ENCODE measurements at regions not wholly inside any gene's neighbourhood (a gene's known extent, or its start where the extent isn't known, plus 50 kb on each side); places are given as distances from the start of the nearest gene placed in this dataset.

DNA sequence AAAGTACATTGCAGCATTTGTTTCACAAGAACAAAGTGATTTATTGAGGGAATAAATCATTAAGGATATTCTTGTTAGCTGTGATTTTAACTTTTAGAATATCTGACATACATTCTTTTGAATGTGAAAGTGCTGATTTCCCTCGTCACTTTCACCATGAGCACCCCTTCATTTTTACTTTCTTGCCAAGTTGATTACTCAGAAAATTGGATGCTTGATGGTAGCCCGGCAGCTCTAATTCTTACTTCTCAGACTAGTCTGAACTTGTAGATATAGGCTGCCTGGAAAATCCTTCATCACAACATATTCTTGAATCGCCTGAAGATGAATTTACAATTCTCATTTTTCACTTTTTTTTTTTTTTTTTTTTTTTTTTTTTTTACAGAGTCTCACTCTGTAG, 147.1 kb upstream of the SMLR1 start:
- TF ChIP-seq TAF1 (IDR thresholded peaks at IDR 0.05; ENCODE audit: low read depth) = no peak
- no peak for TF ChIP-seq EZH2 (IDR thresholded peaks at IDR 0.05; ENCODE audit: borderline replicate concordance, insufficient read depth, low read length, poor library complexity, severe bottlenecking)
- TF ChIP-seq SMC3 (conservative IDR thresholded peaks at IDR 0.05; ENCODE audit: poor library complexity) = no peak
- TF ChIP-seq, protein P1, sequence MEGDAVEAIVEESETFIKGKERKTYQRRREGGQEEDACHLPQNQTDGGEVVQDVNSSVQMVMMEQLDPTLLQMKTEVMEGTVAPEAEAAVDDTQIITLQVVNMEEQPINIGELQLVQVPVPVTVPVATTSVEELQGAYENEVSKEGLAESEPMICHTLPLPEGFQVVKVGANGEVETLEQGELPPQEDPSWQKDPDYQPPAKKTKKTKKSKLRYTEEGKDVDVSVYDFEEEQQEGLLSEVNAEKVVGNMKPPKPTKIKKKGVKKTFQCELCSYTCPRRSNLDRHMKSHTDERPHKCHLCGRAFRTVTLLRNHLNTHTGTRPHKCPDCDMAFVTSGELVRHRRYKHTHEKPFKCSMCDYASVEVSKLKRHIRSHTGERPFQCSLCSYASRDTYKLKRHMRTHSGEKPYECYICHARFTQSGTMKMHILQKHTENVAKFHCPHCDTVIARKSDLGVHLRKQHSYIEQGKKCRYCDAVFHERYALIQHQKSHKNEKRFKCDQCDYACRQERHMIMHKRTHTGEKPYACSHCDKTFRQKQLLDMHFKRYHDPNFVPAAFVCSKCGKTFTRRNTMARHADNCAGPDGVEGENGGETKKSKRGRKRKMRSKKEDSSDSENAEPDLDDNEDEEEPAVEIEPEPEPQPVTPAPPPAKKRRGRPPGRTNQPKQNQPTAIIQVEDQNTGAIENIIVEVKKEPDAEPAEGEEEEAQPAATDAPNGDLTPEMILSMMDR (IDR thresholded peaks at IDR 0.05; ENCODE audit: poor library complexity, severe bottlenecking) = no peak
- TF ChIP-seq EP300 (conservative IDR thresholded peaks at IDR 0.05; ENCODE audit: poor library complexity, severe bottlenecking) = no peak
- no peak for TF ChIP-seq RAD21 (conservative IDR thresholded peaks at IDR 0.05)
- TF ChIP-seq, protein P2, sequence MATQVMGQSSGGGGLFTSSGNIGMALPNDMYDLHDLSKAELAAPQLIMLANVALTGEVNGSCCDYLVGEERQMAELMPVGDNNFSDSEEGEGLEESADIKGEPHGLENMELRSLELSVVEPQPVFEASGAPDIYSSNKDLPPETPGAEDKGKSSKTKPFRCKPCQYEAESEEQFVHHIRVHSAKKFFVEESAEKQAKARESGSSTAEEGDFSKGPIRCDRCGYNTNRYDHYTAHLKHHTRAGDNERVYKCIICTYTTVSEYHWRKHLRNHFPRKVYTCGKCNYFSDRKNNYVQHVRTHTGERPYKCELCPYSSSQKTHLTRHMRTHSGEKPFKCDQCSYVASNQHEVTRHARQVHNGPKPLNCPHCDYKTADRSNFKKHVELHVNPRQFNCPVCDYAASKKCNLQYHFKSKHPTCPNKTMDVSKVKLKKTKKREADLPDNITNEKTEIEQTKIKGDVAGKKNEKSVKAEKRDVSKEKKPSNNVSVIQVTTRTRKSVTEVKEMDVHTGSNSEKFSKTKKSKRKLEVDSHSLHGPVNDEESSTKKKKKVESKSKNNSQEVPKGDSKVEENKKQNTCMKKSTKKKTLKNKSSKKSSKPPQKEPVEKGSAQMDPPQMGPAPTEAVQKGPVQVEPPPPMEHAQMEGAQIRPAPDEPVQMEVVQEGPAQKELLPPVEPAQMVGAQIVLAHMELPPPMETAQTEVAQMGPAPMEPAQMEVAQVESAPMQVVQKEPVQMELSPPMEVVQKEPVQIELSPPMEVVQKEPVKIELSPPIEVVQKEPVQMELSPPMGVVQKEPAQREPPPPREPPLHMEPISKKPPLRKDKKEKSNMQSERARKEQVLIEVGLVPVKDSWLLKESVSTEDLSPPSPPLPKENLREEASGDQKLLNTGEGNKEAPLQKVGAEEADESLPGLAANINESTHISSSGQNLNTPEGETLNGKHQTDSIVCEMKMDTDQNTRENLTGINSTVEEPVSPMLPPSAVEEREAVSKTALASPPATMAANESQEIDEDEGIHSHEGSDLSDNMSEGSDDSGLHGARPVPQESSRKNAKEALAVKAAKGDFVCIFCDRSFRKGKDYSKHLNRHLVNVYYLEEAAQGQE (IDR thresholded peaks at IDR 0.05; ENCODE audit: borderline replicate concordance) = no peak
- no peak for TF ChIP-seq POLR2AphosphoS5 (IDR thresholded peaks at IDR 0.05)
- TF ChIP-seq MXI1 (conservative IDR thresholded peaks at IDR 0.05; ENCODE audit: poor library complexity, severe bottlenecking) = no peak
- Histone ChIP-seq H3K36me3 (ENCODE audit: insufficient read depth, low read length) (no peaks in the 10 kb centered on the region), H2AFZ (ENCODE audit: low read depth, low read length) (no peak overlapping the region), H3K4me2 (ENCODE audit: low read length) (no peak overlapping the region), H3F3A (ENCODE audit: insufficient read depth, low read length, poor library complexity, severe bottlenecking) (no peaks in the 10 kb centered on the region), H3K27me3 (ENCODE audit: insufficient read depth, low read depth, low read length) (no peaks in the 10 kb centered on the region), H3K9me3 (ENCODE audit: low read length) (no peaks in the 10 kb centered on the region), H3K27ac (ENCODE audit: low read length) (no peak overlapping the region), H3K9ac (ENCODE audit: low read length) (no peak overlapping the region), H3K79me2 (replicated peaks; ENCODE audit: insufficient read depth, low read length) (no peaks in the 10 kb centered on the region), H3K9me2 (ENCODE audit: insufficient read depth, low read length) (no peaks in the 10 kb centered on the region), H4K20me1 (ENCODE audit: insufficient read depth) (no peaks in the 10 kb centered on the region), H3K4me3 (ENCODE audit: low read length) (no peak overlapping the region)

DNA sequence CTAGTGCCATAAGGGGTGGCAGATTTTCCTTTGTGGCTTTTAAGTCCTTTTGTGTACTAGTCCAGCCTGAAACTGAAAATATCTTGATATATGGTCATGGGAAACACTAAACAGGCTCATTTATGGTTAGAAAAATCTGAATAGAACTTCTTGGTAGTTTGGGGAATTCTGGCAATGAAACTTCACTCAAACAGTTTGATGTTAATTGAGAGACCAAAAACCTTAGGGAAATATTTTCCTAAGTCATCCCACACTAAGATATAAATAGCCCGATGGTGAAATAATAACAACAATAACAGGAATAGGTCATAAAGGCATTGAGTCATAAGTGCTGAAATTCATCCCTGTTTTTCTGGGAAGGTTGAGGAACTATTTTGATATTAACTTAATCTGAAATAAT, 146.2 kb upstream of the SMLR1 start:
- Histone ChIP-seq H3K4me2 (ENCODE audit: low read length) (no peak overlapping the region), H3K9ac (ENCODE audit: low read length) (no peak overlapping the region)

More for the DNA sequence above, 146.2 kb upstream of the SMLR1 start:
- H4K20me1 ChIP-seq (ENCODE audit: insufficient read depth) = no peaks in the 10 kb centered on the region
- H3K27ac ChIP-seq (ENCODE audit: low read length) = no peak overlapping the region
- H3K9me3 ChIP-seq (ENCODE audit: low read length) = no peaks in the 10 kb centered on the region
- no peak overlapping the region for H2AFZ ChIP-seq (ENCODE audit: low read depth, low read length)
- H3K36me3 ChIP-seq (ENCODE audit: insufficient read depth, low read length) = no peaks in the 10 kb centered on the region
- H3K9me2 ChIP-seq (ENCODE audit: insufficient read depth, low read length) = no peaks in the 10 kb centered on the region
- H3F3A ChIP-seq (ENCODE audit: insufficient read depth, low read length, poor library complexity, severe bottlenecking) = no peaks in the 10 kb centered on the region
- TF ChIP-seq SMC3 (conservative IDR thresholded peaks at IDR 0.05; ENCODE audit: poor library complexity) (no peak), RAD21 (conservative IDR thresholded peaks at IDR 0.05) (no peak), TAF1 (IDR thresholded peaks at IDR 0.05; ENCODE audit: low read depth) (no peak), EP300 (conservative IDR thresholded peaks at IDR 0.05; ENCODE audit: poor library complexity, severe bottlenecking) (no peak), MXI1 (conservative IDR thresholded peaks at IDR 0.05; ENCODE audit: poor library complexity, severe bottlenecking) (no peak), EZH2 (IDR thresholded peaks at IDR 0.05; ENCODE audit: borderline replicate concordance, insufficient read depth, low read length, poor library complexity, severe bottlenecking) (no peak), POLR2AphosphoS5 (IDR thresholded peaks at IDR 0.05) (no peak)
- TF ChIP-seq, protein P1 (IDR thresholded peaks at IDR 0.05; ENCODE audit: poor library complexity, severe bottlenecking) = no peak
- TF ChIP-seq, protein P2 (IDR thresholded peaks at IDR 0.05; ENCODE audit: borderline replicate concordance) = no peak
- no peaks in the 10 kb centered on the region for H3K79me2 ChIP-seq (replicated peaks; ENCODE audit: insufficient read depth, low read length)
- H3K27me3 ChIP-seq (ENCODE audit: insufficient read depth, low read depth, low read length) = no peaks in the 10 kb centered on the region
- H3K4me3 ChIP-seq (ENCODE audit: low read length) = no peak overlapping the region

Measured in neural cell (in vitro differentiated cells).